ENCODE measurements at regions not wholly inside any gene's neighbourhood (a gene's known extent, or its start where the extent isn't known, plus 50 kb on each side); places are given as distances from the start of the nearest gene placed in this dataset.

GRCh38 chr1:60697204-60697994 is 385.0 kb upstream of the NFIA start:
- POLR2A ChIA-PET, result no interaction called here

GRCh38 chr1:60696512-60696911 is 385.8 kb upstream of the NFIA start:
- Histone ChIP-seq H3K36me3 (ENCODE audit: control insufficient read depth in 2 of 2, insufficient read depth in 1 of 2, low read length in 2 of 2) (no peaks in the 10 kb centered on the region), H3K4me1 (ENCODE audit: control insufficient read depth, insufficient read depth, low read length) (no peaks in the 10 kb centered on the region), H3K27ac (ENCODE audit: extremely low read depth, low read depth, low read length) (no peak overlapping the region), H3K4me3 (ENCODE audit: low read depth, low read length) (no peak overlapping the region), H3K9me3 (ENCODE audit: control insufficient read depth, insufficient read depth, low read depth, low read length) (no peaks in the 10 kb centered on the region)
- TF ChIP-seq ZNF707 (tag by site-specific recombination; IDR thresholded peaks at IDR 0.05) (no peak), ZNF544 (tag by site-specific recombination; IDR thresholded peaks at IDR 0.05) (no peak), KLF8 (tag by site-specific recombination; IDR thresholded peaks at IDR 0.05) (no peak)
- CTCF ChIA-PET, result interaction anchor here (0.5 to 0.7 kb wide), 3 partner anchors 27 to 892 kb away, joined by 3 to 4 read pairs (median 3); no protein-coding TSS in a partner anchor
- POLR2A ChIA-PET, result no interaction called here

More at GRCh38 chr1:60697204-60697994, 385.0 kb upstream of the NFIA start:
- H3K4me1 ChIP-seq (ENCODE audit: control insufficient read depth, insufficient read depth, low read length), result no peaks in the 10 kb centered on the region
- peak; percentile 72 for TF ChIP-seq ATF2 (tag by site-specific recombination; IDR thresholded peaks at IDR 0.05; ENCODE audit: low read depth)
- 0 out of 2 replicates have a peak, but pooled peaks have one; percentile 58 for TF ChIP-seq ZFP69B (tag by site-specific recombination; IDR thresholded peaks at IDR 0.05)
- TF ChIP-seq ZNF335 (tag by site-specific recombination; conservative IDR thresholded peaks at IDR 0.05), result peak; percentile 47
- no peak for TF ChIP-seq GFI1B (tag by site-specific recombination; IDR thresholded peaks at IDR 0.05)
- no peak for TF ChIP-seq TSHZ1 (tag by site-specific recombination; IDR thresholded peaks at IDR 0.05; ENCODE audit: borderline replicate concordance)
- no peak overlapping the region for H3K27ac ChIP-seq (ENCODE audit: extremely low read depth, low read depth, low read length)
- H3K36me3 ChIP-seq (ENCODE audit: control insufficient read depth in 2 of 2, insufficient read depth in 1 of 2, low read length in 2 of 2), result no peaks in the 10 kb centered on the region
- CTCF ChIA-PET, result interaction anchor here (0.6 to 0.7 kb wide), 2 partner anchors 20 to 27 kb away, joined by 3 to 4 read pairs; no protein-coding TSS in a partner anchor
- no peak overlapping the region for H3K4me3 ChIP-seq (ENCODE audit: low read depth, low read length)
- H3K9me3 ChIP-seq (ENCODE audit: control insufficient read depth, insufficient read depth, low read depth, low read length), result no peaks in the 10 kb centered on the region

GRCh38 chr1:60695716-60696171 is 386.6 kb upstream of the NFIA start:
- Histone ChIP-seq H3K9me3 (ENCODE audit: control insufficient read depth, insufficient read depth, low read depth, low read length) (no peaks in the 10 kb centered on the region), H3K4me1 (ENCODE audit: control insufficient read depth, insufficient read depth, low read length) (no peaks in the 10 kb centered on the region), H3K27ac (ENCODE audit: extremely low read depth, low read depth, low read length) (no peak overlapping the region), H3K4me3 (ENCODE audit: low read depth, low read length) (no peak overlapping the region), H3K36me3 (ENCODE audit: control insufficient read depth in 2 of 2, insufficient read depth in 1 of 2, low read length in 2 of 2) (no peaks in the 10 kb centered on the region)
- CTCF ChIA-PET, result interaction anchor here (0.5 to 0.7 kb wide), 2 partner anchors 344 to 893 kb away, joined by 3 to 4 read pairs; no protein-coding TSS in a partner anchor
- POLR2A ChIA-PET, result no interaction called here
- TF ChIP-seq GLIS2 (tag by site-specific recombination; IDR thresholded peaks at IDR 0.05) (no peak), ZSCAN4 (tag by site-specific recombination; IDR thresholded peaks at IDR 0.05) (no peak), KLF9 (tag by site-specific recombination; IDR thresholded peaks at IDR 0.05; ENCODE audit: low read depth) (no peak), BCL11A (tag by site-specific recombination; IDR thresholded peaks at IDR 0.05; ENCODE audit: low read depth) (no peak)

All from HEK293 (cell line).